K562 (cell line): ENCODE measurements at regions not wholly inside any gene's neighbourhood (a gene's known extent, or its start where the extent isn't known, plus 50 kb on each side); places are given as distances from the start of the nearest gene placed in this dataset.
A peak's percentile ranks its signal among the peaks of the same experiment; 100 is the strongest.

ENCODE experiments used
- ATAC-seq: fragments of 200-7000 bp; cut with Tn5 transposase; 3 replicates; pipeline ENCODE4 v1.9.1; 2020; ENCODE audit warnings: moderate library complexity
- BruUV-seq: library from RNA; stranded (reverse); fragments of 400-500 nt; replicated peaks from 2 replicates; lab custom pipeline; 2021; lab: Mats Ljungman, UMichigan
- CTCF ChIA-PET: fragments of 300-600 bp; formaldehyde crosslinking; extraction: SDS; loops from one replicate; lab custom pipeline; 2021; ENCODE audit warnings: low intra/inter-chr PET ratio; lab: Yijun Ruan, JAX
- POLR2A ChIA-PET: fragments of 300-600, 350-650 bp; sonication (Branson Sonifier 250); formaldehyde crosslinking; extraction: SDS; loops from one replicate; lab custom pipeline; 2021; ENCODE audit warnings: antibody characterized with exemption, inconsistent platforms; lab: Yijun Ruan, JAX
- DNase-seq, 4 experiments: peaks; one replicate each; pipeline versions ENCODE4 v3.0.0 to v3.0.0-alpha.2; 2011 to 2018; ENCODE audit warnings: low spot score in 3 of 4, mixed read lengths in 3 of 4; ENCODE audit errors: extremely low read depth in 1 of 4
- FAIRE-seq: peaks from 2 replicates; lab custom pipeline; 2011; peaks lifted over from hg19 to GRCh38; lab: Jason Lieb, UNC
- H2AFZ ChIP-seq: 2 replicates; pipeline ENCODE4 v1.6.0; 2011; ENCODE audit warnings: low read depth, low read length, control low read depth, inconsistent platforms
- H3K27ac ChIP-seq: fragments of 200-600 bp; 3 replicates; pipeline ENCODE4 v1.8.0; 2011; ENCODE audit warnings: low read depth, mild to moderate bottlenecking, control low read depth, inconsistent platforms, low read length, moderate library complexity, mixed read lengths; ENCODE audit errors: extremely low read depth
- H3K27me3 ChIP-seq, 2 experiments: fragments of 300-600 bp in 1 of 2; 2 replicates in 1 of 2; 3 replicates in 1 of 2; pipeline versions ENCODE4 v1.6.0 to v1.8.0; 2011; ENCODE audit warnings: inconsistent platforms in 2 of 2, low read length in 2 of 2, mild to moderate bottlenecking in 1 of 2, mixed read lengths in 1 of 2, moderate library complexity in 1 of 2; ENCODE audit not compliant: control insufficient read depth in 2 of 2, insufficient read depth in 2 of 2
- H3K36me3 ChIP-seq: fragments of 300-600 bp; 3 replicates; pipeline ENCODE4 v1.8.0; 2011; ENCODE audit warnings: mild to moderate bottlenecking, low read length, inconsistent platforms; ENCODE audit not compliant: control insufficient read depth, insufficient read depth
- H3K4me1 ChIP-seq, 2 experiments: fragments of 200-600 bp in 1 of 2; replicated peaks in 1 of 2; 2 replicates in 1 of 2; 3 replicates in 1 of 2; pipeline versions ENCODE4 v1.5.1 to v1.8.0; 2011; ENCODE audit warnings: inconsistent platforms in 2 of 2, low read length in 2 of 2, mild to moderate bottlenecking in 1 of 2, mixed read lengths in 1 of 2, moderate library complexity in 1 of 2; ENCODE audit not compliant: control insufficient read depth in 2 of 2, insufficient read depth in 2 of 2
- H3K4me2 ChIP-seq: 2 replicates; pipeline ENCODE4 v1.6.1; 2011; ENCODE audit warnings: low read length, control low read depth, inconsistent platforms, mixed read lengths; ENCODE audit not compliant: insufficient read depth
- H3K4me3 ChIP-seq: fragments of 200-600 bp; sonication (generic), shearing (Covaris generic); 2 replicates; pipeline ENCODE4 v1.5.1; 2016; ENCODE audit warnings: control low read depth, inconsistent platforms
- H3K79me2 ChIP-seq: fragments of 200-600 bp; 3 replicates; pipeline ENCODE4 v1.8.0; 2011; ENCODE audit warnings: low read length, inconsistent platforms; ENCODE audit not compliant: control insufficient read depth, insufficient read depth
- H3K9ac ChIP-seq, 2 experiments: 2 replicates each; pipeline versions ENCODE4 v1.6.0 to v1.6.1; 2011; ENCODE audit warnings: low read depth in 2 of 2, low read length in 2 of 2, control low read depth in 1 of 2, inconsistent platforms in 1 of 2, mild to moderate bottlenecking in 1 of 2, mixed read lengths in 1 of 2; ENCODE audit not compliant: insufficient read depth in 1 of 2
- H3K9me1 ChIP-seq: one replicate; pipeline ENCODE4 v1.6.0; 2011; ENCODE audit warnings: inconsistent platforms, mild to moderate bottlenecking, low read length, moderate library complexity; ENCODE audit not compliant: control insufficient read depth, insufficient read depth
- H3K9me3 ChIP-seq: replicated peaks from 2 replicates; pipeline ENCODE4 v1.5.1; 2011; ENCODE audit warnings: low read depth, low read length, inconsistent platforms; ENCODE audit not compliant: control insufficient read depth, insufficient read depth
- H4K20me1 ChIP-seq: replicated peaks from 2 replicates; pipeline ENCODE4 v1.6.1; 2011; ENCODE audit warnings: low read length, inconsistent platforms, mixed read lengths; ENCODE audit not compliant: control insufficient read depth, insufficient read depth
- CXXC5 ChIP-seq: fragments of 250-450 bp; sonication (Bioruptor Pico); IDR thresholded peaks from 2 replicates; pipeline ENCODE4 v1.8.0; 2022; ENCODE audit warnings: inconsistent platforms, mild to moderate bottlenecking, moderate library complexity
- E2F6 ChIP-seq, 2 experiments: IDR thresholded peaks; 2 replicates each; pipeline ENCODE4 v1.6.1; 2011; ENCODE audit warnings: borderline replicate concordance in 1 of 2, control low read depth in 1 of 2, low read depth in 1 of 2, low read length in 1 of 2, mild to moderate bottlenecking in 1 of 2, mixed read lengths in 1 of 2, moderate library complexity in 1 of 2; ENCODE audit not compliant: insufficient read depth in 1 of 2, insufficient read length in 1 of 2, poor library complexity in 1 of 2, severe bottlenecking in 1 of 2; ENCODE audit errors: extremely low read depth in 1 of 2
- EGR1 ChIP-seq: fragments of 450-650 bp; conservative IDR thresholded peaks from 2 replicates; pipeline ENCODE4 v1.6.1; 2017; ENCODE audit warnings: mild to moderate bottlenecking
- KDM2B ChIP-seq: fragments of 250-450 bp; sonication (Bioruptor Pico); IDR thresholded peaks from 2 replicates; pipeline ENCODE4 v1.8.0; 2021; ENCODE audit warnings: mild to moderate bottlenecking, moderate library complexity
- L3MBTL2 ChIP-seq: fragments of 450-650 bp; IDR thresholded peaks from 2 replicates; pipeline ENCODE4 v1.6.1; 2016; ENCODE audit warnings: mild to moderate bottlenecking, moderate library complexity
- MAZ ChIP-seq, 2 experiments: fragments of 450-650 bp in 1 of 2; sonication (generic) in 1 of 2; formaldehyde crosslinking; IDR thresholded peaks in 1 of 2; conservative IDR thresholded peaks in 1 of 2; 2 replicates each; pipeline versions ENCODE4 v1.4.0 to v1.5.0; 2020; ENCODE audit warnings: mild to moderate bottlenecking in 1 of 2, missing genetic modification reagents in 1 of 2
- NFATC3 ChIP-seq: fragments of 450-650 bp; IDR thresholded peaks from 2 replicates; pipeline ENCODE4 v1.6.1; 2017; ENCODE audit warnings: mild to moderate bottlenecking
- PBX2 ChIP-seq, 2 experiments: IDR thresholded peaks in 1 of 2; conservative IDR thresholded peaks in 1 of 2; 2 replicates each; pipeline ENCODE4 v1.6.1; 2016; ENCODE audit warnings: low read depth in 2 of 2, mild to moderate bottlenecking in 1 of 2, missing compliant biosample characterization in 1 of 2, missing genetic modification characterization in 1 of 2, moderate library complexity in 1 of 2
- POLR2A ChIP-seq: fragments of 450-650 bp; conservative IDR thresholded peaks from 2 replicates; pipeline ENCODE4 v1.6.1; 2016
- POLR2G ChIP-seq: fragments of 200-400 bp; formaldehyde crosslinking; IDR thresholded peaks from 2 replicates; pipeline ENCODE4 v1.6.1; 2017; ENCODE audit warnings: low read depth, mild to moderate bottlenecking, antibody characterized with exemption, low read length, moderate library complexity
- RB1 ChIP-seq: fragments of 450-650 bp; IDR thresholded peaks from 2 replicates; pipeline ENCODE4 v1.6.1; 2017; ENCODE audit warnings: low read depth, mild to moderate bottlenecking
- RBBP5 ChIP-seq: fragments of 200-600 bp; sonication (generic); IDR thresholded peaks from 2 replicates; pipeline ENCODE4 v1.6.1; 2012; ENCODE audit warnings: borderline replicate concordance, mild to moderate bottlenecking, low read length, control low read depth, inconsistent platforms; ENCODE audit not compliant: insufficient read depth, poor library complexity, severe bottlenecking
- TFAP4 ChIP-seq: sonication (generic); formaldehyde crosslinking; IDR thresholded peaks from 2 replicates; pipeline ENCODE4 v1.8.0; 2022; ENCODE audit warnings: missing genetic modification reagents, mild to moderate bottlenecking, moderate library complexity, borderline replicate concordance
- ZBTB33 ChIP-seq: sonication (generic); formaldehyde crosslinking; IDR thresholded peaks from 2 replicates; pipeline ENCODE4 v1.8.1; 2023; ENCODE audit warnings: mild to moderate bottlenecking, missing genetic modification reagents
- ZFX ChIP-seq: sonication (generic); formaldehyde crosslinking; IDR thresholded peaks from 2 replicates; pipeline ENCODE4 v1.8.0; 2022; ENCODE audit warnings: mild to moderate bottlenecking, missing genetic modification reagents, moderate library complexity
- WGBS: fragments of 100-300 bp; shearing (Covaris generic); methylation state at CpG from one replicate; pipeline ENCODE4 v1.1.6; 2016; ENCODE audit warnings: low coverage, mixed read lengths; ENCODE audit not compliant: insufficient coverage; ENCODE audit errors: missing lambda C conversion rate; 5-methylcytosine and 5-hydroxymethylcytosine counted together
- in situ Hi-C: fragments of 300-500 bp; cut with MboI; formaldehyde crosslinking; loops from 4 replicates; pipeline ENCODE4 v1.15.0; 2018; ENCODE audit warnings: inconsistent platforms, mixed read lengths
- intact Hi-C: fragments of 100-400 bp; cut with micrococcal nuclease; formaldehyde crosslinking; loops from 2 replicates; pipeline ENCODE4 v1.14.2; 2022

GRCh38 chr6:27757307-27757706, 154.9 kb downstream of the OR2B2 start:
- DNase-seq (peak; percentile 42 to 65 (median 43)), FAIRE-seq (no peak), ATAC-seq (peak; percentile 13)
- Histone ChIP-seq H4K20me1 (no peaks in the 10 kb centered on the region), H3K4me2 (peak overlapping the region; percentile 51), H3K36me3 (no peaks in the 10 kb centered on the region), H3K27ac (0 out of 3 replicates have a peak overlapping the region, but pooled peaks have one; percentile 15), H3K9me1 (no peaks in the 10 kb centered on the region), H3K9ac (peak overlapping the region; percentile 54 to 84), H2AFZ (peak overlapping the region; percentile 49), H3K79me2 (no peaks in the 10 kb centered on the region), H3K4me3 (peak overlapping the region; percentile 29), H3K9me3 (no peaks in the 10 kb centered on the region), H3K27me3 (no peaks in the 10 kb centered on the region), H3K4me1 (peaks cover 11 to 28% of the 10 kb centered on the region in 2 experiments; a peak in 4 of 5 replicates)
- intact Hi-C loops (no loop called here), in situ Hi-C loops (no loop called here)
- CTCF ChIA-PET: no interaction called here
- 58% methylated on average over 29 of the region's 30 CpGs for WGBS
- POLR2A ChIA-PET: interaction anchor here (0.6 to 3.7 kb wide), 6 partner anchors 12 to 624 kb away, joined by 3 to 17 read pairs (median 5); a partner anchor contains a TSS
- BruUV-seq: no TSS peak
- no peak for TF ChIP-seq RBBP5
- TF ChIP-seq RB1: peak; percentile 66; the same call in 1 of the 2 replicates
- TF ChIP-seq NFATC3: no peak
- peak; percentile 47 for TF ChIP-seq EGR1
- peak; percentile 51 for TF ChIP-seq L3MBTL2
- TF ChIP-seq CXXC5 (CRISPR knock-in tag): peak; percentile 36
- peak in 1 of 2 experiments; percentile 18; a peak in 1 of 4 replicates for TF ChIP-seq MAZ (CRISPR knock-in tag; conservative IDR thresholded peaks at IDR 0.05 in 1 of 2, IDR thresholded peaks at IDR 0.05 in 1 of 2)
- TF ChIP-seq TFAP4: peak; percentile 57; the same call in 1 of the 2 replicates
- TF ChIP-seq ZBTB33: peak; percentile 94
- peak; percentile 29 to 68 for TF ChIP-seq E2F6 (IDR thresholded peaks at IDR 0.05; ENCODE audit: borderline replicate concordance in 1 of 2, extremely low read depth in 1 of 2, insufficient read depth in 1 of 2, insufficient read length in 1 of 2, low read depth in 1 of 2, low read length in 1 of 2, poor library complexity in 1 of 2, severe bottlenecking in 1 of 2)
- TF ChIP-seq PBX2 (CRISPR knock-in tag; IDR thresholded peaks at IDR 0.05; ENCODE audit: low read depth): no peak
- no peak for TF ChIP-seq PBX2 (tag; conservative IDR thresholded peaks at IDR 0.05; ENCODE audit: low read depth)
- peak; percentile 18; the same call in 1 of the 2 replicates for TF ChIP-seq KDM2B (CRISPR knock-in tag)
- peak; percentile 78 for TF ChIP-seq ZFX
- TF ChIP-seq POLR2G: peak; percentile 79
- peak; percentile 36; the same call in 1 of the 2 replicates for TF ChIP-seq POLR2A
